GM18520 (cell line): ENCODE measurements at regions not wholly inside any gene's neighbourhood (a gene's known extent, or its start where the extent isn't known, plus 50 kb on each side); places are given as distances from the start of the nearest gene placed in this dataset.
"Not testable (repeated sequence)": the region's sequence is repeated elsewhere in the genome, so short reads cannot be mapped to it uniquely, and the experiment has no call there.

Experiments used
- ATAC-seq: cut with Tn5 transposase; IDR thresholded peaks from one replicate; pipeline ENCODE4 v1.9.1; 2021; ENCODE audit not compliant: unreplicated experiment

DNA sequence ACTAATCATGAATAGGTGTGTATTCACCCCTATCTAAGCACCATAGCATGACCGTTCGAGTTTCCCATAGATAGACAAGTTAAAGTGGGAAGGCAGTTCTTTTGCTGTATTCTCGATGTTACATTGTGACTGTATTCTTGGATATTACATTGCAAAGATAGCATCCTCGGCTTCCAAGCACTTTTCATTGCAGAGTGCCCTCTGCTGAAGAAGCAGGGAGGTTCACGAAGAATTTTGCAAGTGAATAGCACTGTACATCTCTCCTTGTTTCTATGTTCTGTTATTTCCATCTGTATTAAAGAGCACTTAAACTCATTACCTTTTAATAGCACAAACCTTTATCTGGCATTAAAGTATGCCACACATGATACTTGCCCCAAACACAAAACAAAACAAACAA, 426.7 kb upstream of the ARX start:
- ATAC-seq: no peak

DNA sequence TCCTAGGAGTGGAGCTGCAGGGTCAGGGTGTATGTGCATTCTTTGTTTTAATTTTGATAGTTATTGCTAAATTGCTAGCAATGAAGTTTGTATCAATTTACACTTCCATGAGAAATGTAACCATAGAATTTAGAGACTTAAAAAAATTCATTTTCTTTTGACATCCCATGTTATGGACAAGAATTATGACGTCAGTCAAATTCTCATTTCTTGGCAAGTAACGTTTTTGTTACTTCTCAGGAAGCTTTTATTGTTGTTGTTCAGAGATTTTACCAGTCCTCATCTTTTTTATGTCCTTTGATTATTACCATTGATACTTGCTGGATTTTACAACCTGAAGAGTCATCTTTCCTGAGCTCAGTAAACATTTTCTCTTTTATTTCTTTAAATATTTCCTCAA, 417.5 kb upstream of the ARX start:
- ATAC-seq: no peak

DNA sequence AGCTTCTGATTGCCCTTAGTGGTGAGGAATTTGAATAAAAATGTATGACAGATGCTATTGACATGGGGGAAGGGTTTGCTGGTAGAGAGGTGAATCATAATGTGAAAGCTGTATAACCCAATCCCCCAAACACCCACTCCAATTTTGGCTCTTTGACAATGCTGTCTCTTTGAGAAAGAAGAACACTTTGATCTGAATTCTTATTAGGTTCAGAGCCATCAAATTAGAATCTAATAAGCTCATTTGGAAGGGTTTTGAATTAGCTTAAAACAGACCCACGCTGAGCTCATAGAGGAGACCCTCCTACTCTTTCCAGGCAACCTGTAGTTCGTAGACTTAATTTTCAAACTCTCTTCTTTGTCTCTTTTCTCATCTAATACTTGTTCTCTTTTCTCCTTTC, 416.6 kb upstream of the ARX start:
- no peak for ATAC-seq

DNA sequence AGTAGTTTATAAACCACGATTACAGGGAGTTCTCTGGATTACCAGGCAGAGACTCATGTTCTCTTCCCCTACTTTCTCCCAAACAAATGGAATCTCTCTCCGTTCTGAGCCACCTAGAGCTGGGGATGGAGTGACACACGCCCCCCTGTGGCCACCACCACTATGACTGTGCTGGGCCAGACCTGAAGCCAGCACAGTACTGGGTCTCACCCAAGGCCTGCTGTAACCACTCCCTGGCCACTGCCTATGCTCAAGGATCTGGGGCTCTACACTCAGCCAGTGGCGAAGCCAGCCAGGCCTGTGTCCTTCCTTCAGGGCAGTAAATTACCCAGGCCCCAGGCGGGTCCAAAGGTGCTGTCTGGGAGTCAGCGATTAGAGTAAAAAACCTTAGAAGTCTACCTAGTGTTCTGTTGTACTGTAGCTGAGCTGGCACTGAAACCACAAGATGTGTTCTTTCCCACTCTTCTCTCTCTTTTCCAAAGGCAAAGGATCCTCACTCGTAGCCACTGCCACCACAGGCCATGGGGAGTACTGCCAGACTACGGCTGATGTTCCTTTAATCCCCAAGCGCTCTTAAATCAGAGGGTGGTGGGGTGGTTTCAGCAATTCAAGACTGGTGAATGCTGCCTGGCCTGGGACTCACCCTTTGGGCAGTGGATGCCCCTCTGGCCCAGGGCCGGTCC, 412.2 kb upstream of the ARX start:
- ATAC-seq: no peak

DNA sequence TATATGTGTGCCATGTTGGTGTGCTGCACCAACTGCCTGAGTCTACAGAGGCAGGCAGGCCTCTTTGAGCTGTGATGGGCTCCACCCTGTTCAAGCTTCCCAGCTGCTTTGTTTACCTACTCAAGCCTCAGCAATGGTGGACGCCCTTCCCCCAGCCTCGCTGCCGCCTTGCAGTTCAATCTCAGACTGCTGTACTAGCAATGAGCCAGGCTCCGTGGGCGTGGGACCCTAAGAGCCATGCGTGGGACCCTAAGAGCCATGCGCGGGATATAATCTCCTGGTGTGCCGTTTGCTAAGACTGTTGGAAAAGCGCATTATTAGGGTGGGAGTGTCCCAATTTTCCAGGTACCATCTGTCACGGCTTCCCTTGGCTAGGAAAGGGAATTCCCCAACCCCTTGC, 388.4 kb upstream of the ARX start:
- not testable (repeated sequence) for ATAC-seq

DNA sequence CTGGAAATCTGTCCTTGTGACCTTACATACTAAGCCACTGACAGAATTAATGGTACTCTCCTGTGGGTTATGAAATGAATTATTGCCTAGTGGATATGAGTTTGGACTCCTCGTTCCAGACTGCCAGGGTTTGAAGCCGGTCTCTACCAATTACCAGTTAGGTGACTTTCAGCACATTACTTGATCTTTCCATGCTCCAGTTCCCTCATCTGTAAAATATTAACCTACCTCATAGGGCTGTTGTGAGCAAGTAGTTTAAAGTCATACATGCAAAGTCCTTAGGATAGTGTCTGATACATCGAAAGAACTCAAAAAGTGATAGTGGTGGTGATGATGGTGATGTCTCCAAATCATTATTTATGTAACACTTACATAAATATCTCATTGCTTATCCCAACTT, 373.5 kb upstream of the ARX start:
- ATAC-seq: no peak

DNA sequence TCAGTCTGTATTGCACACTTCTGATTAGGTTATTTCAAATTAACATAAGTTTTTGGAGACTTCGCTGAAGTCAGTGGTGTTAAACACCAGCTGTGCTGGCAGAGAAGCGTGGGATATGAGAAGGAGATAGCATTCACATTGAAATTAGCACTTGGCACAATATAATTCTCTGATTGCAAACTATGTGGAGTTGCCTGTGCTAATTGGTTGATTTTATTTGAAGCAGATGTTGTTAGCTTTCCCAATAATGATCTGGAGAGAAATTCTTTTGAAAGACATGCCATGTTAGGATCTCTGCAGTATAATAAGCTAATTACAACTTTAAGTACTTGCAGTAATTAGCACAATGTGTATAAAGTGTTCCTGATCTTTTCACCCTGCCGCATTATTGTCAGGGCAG, 367.4 kb upstream of the ARX start:
- no peak for ATAC-seq

DNA sequence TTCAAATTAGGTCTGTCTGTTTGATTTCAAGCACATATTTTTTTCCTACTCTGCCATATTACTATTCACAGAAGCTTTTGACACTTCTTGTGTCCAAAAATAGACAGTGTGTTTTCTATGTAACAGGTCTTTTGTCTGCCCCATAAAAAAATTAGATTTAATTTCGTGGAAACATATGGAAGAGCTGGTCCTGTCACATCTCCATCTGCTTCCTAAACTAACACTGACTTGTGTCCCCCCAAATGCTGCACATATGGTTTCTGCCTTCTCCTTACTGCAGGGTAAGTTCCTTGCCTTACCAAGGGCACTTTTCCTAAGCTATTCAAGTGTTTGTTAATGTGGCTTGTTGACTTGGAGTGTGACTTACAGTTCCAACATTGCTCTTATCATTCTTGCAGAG, 340.7 kb upstream of the ARX start:
- ATAC-seq: no peak

DNA sequence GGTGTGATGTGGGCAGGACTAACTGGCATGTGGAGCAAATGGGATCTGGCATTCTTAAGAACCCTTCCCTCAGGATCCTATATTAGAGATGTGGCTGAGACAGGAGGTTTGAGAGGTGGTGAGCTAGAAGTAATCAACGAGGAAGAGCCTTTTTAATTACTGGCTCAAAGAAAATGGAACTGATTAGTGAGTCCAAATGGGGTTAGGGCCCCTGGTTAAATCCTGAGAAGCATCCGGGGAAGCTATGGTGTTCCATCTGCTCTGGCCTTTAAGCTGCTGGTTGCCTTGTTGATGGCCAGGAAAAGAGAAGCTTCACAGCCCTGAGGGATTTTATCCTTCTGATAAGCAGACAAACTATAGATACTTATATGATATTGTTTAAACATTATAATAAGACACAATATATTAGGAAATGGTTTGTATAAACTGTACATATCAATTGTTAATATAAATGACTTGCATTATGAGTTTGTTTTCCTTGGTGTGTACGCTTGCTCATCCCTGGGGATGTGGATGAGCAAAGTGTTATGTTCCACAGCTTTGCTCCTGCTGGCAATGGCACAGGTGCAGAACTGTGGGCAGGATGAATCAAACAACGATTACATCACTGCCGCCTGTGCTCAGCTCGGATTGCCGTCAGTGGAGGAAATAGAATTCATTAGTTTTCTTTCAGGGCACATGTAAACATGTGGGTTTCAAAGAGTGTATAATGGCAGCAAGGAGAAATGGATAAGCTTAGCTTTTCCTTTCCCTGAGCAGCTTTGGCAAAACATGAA, 328.6 kb upstream of the ARX start:
- ATAC-seq: no peak

DNA sequence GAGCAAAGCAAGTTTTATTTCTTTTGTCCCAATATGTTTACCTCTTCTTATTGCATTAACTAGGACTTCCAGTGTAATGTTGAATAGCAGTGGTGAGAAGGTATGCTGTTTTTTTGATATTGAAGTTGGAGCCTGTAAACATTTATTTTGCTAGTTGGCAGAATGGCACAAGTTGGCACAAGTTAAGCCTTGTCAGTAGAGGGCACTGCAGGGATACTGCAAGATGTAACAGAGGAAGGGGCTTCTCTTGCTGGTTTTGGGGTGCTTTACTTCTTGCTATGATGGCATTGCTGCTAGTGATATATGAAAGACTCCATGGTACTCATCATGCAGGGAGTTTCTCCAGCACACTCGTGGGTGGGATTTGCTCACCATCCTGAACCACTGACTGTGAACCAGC, 327.3 kb upstream of the ARX start:
- ATAC-seq: no peak

DNA sequence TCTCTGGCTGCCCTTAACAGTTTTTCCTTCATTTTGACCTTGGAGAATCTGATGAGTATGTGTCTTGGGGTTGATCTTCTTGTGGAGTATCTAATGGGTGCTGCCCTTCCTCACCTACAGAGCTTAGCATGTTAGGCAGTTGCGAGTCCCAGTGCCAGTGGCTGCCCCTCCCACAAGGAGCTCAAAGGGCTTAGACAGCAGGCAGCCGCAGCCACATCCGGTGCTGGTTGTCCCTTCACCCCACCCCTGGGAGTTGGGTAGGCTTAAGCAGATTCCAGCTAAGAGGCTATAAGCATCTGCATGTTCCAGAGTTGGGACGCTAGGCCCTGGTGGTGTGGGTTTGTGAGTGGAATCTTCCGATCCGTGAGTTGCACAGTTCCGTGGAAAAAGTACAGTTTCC, 322.1 kb upstream of the ARX start:
- ATAC-seq: no peak

DNA sequence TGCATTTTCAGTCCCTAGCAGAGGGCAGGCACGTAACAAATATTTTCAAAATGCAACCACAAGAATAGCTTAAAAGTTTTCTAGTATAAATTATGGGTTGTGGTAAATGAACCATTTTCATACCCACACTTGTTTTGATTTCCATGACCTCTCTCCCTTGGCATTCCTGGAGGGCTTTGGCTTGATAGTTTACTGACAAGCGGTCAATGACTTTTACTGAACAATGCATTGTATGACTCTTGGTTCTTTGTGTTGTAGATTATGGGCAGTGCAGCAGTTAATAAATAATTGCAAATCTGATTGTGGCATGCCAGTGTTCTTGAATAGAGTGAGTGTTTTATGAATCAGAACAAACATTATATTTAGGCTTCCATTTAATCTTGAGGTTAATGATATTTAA, 285.2 kb upstream of the ARX start:
- ATAC-seq: no peak

DNA sequence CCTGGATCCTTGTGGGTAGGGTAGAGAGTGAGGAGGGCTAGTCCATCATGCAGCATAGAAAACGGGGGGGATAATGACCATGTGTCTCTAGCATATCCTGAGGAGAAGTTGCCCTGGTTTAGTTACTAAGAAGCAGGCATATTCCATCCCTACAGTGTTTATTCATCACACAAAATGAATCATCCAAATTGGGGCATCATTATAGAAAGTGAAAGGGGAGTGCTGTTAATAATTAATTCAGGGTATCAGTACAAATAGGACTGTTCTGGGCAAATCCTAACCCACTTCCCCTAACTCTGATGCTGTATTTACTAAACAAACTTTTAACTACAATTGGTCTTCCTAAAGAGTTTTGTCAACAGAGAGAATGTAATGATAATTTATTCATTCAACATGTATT, 281.1 kb upstream of the ARX start:
- no peak for ATAC-seq

DNA sequence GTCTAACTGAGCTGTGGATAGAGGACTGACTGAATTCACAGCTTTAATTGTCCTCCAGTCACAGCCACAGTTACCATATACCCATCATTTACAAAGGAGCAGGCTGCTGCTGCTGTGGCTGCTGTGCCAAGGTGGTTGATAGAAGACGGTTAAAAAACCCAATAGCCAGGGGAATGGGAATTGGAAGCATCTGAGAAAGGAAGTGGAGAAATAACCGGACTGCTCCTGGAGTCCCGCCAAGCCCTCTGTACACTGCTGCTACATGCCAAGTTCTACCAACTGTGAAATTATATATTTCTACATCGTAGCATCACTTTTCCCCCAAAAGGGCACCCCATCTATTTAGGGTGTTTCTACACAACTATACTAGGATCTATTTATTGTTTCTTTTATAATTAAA, 279.7 kb upstream of the ARX start:
- ATAC-seq: no peak

DNA sequence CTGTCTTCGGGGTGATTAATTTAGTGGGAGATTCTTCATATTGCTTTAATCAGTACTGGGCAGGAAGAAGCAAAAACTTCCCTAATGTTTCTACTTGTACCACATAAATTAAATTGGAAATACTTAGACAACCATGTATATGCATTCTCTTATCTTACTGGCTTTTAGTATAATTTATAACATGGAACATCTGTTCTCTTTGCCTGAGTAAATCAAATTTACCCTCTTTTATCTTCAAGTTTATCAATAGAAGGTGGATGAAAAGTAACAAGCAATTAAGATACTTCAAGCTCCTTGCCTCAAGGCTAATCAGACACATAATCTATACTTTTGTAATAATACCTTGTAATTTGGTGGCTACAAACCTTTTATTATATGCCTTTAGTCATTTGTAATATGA, 274.4 kb upstream of the ARX start:
- ATAC-seq: no peak

DNA sequence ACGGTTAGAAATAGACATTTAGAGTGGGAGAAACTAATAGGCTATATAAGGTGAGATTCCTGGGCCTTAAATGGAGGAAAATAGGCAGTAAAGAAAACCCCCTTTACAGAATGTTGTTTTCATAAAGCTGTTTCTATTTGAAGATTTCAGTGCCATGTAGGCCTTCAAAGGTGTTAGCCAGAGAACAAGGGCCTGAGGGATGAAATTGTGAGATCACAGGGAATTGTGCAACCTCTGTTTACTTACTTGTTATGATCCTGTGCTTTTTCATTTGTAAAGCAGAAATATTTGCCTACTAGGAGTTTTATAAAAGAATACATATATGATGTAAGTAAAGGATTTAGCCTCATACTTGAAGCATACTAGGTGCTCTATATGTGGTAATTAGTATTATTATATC, 272.9 kb upstream of the ARX start:
- no peak for ATAC-seq

DNA sequence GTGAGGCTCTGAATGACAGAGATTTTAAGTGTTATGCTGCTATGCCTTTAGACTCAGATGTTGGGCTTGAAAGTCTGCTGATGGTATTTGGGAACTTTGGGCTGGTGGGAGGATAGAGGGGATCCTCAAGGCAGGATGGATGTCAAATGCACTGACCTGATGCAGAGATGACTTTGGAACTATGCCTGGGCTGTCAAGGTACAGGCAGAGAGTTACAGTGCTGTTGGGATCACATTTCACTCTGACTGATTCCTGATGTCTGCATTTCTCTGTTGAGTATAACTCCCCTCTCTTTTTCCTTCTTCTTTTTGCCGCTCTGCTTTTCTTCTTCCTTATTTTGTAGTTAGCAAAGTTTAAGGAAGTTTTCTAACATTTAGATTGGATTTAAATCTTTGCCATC, 271.8 kb upstream of the ARX start:
- no peak for ATAC-seq

DNA sequence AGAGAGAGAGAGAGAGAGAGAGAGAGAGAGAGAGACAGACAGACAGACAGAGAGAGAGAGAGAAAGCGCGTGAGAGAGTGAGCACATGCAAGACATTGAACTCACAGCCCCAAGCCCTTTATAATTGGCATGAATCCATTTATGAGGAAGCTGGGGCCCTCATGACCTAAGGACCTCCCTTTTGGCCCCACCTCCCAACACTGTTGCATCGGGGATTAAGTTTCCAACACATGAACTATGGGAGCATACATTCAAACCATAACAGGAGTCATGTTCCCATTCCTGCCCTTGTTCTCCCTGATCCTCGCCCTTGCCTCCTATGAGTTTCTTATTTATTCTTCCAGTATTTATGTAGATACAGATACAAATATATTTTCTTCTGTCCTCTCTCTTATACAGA, 269.8 kb upstream of the ARX start:
- ATAC-seq: no peak

DNA sequence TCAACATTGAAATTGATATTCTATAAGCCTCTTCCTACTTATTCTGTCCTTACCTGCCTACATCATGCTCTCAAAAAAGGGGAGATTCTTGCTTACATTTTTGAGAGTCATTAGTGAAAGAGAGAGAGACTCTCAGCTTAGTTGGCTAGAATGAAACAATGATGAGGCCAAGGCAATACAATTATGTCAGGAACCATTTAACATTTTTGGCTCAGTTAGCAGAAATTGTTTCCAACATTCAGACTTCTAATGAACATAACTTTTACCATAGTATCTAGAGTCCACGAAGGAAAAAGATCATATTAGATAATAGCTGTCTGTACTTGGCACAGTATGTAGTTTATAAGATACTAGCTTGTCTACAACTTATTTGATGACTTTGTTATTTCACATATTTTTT, 263.7 kb upstream of the ARX start:
- no peak for ATAC-seq

DNA sequence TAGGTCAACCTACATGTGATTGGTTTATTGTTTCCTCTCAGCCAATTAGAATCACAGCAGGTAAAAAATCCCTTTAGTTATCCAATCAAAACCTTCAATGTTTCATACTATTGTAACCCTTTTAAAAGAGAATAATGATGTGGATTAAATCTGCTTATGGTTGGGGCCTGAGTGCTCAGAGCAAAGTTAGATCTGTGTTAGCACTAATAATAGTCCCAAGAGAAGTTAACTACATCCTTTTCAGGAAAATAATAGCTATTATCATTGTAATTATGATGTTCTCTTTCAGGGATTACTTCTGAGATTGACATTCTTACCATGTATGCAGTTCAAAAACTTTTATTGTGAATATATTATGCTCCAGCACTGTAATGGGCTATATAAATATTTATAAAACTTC, 262.6 kb upstream of the ARX start:
- ATAC-seq: no peak

DNA sequence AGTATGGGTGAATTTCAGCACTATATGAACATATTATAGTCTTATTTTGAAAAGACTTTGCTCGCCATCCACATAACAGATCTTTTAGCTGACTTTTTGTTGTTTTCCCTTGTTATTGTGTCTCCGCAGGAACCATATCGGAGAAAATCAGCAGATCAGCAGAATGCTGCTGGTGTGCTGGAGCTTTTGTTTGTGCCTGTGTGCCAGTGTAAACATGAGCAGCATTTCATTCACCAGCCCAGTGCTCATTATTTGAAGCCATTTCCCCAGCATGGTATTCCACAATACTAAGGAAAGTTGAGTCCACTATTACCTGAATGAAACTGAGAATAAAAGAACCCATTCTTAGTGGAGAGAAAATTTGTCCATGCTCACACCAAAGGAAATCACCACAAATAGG, 261.8 kb upstream of the ARX start:
- no peak for ATAC-seq

DNA sequence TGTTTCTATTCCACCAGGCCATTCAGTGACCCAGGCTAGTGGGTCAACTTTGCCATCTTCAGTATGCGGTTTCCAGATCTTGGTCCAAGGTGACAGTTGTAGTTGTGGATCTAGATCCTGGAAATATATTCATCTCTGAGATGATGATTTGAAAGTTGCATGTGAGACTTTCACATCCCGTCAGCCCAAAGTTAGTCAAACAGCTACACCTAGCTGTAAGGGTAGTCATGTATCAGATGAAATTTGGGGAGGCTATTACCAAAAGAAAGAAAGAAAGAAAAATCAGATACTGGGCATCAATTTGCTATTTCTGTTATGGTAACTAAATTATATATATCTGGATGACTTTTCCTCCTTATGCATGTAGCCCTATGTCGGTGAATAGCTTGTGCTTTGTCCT, 259.4 kb upstream of the ARX start:
- ATAC-seq: no peak

DNA sequence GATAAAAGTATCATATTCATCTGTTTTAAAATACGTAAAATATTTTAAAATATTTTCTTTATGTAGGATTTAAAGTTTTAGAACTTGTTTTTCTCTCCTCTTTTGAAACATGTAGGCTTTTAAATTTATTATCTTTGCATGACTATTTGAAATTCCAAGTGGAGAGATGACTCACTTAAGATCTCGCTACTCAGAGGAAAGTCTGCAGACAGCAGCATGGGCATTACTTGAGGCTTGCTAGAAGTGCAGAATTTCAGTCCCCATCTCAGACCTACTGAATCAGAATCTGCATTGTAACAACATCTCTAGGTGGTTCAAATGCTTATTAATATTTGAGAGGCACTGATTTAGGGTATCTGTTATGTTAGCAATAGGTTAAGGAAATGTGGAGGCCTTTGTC, 225.7 kb upstream of the ARX start:
- no peak for ATAC-seq
